GM12892 (cell line): ENCODE measurements at regions not wholly inside any gene's neighbourhood (a gene's known extent, or its start where the extent isn't known, plus 50 kb on each side); places are given as distances from the start of the nearest gene placed in this dataset.

ENCODE experiments used
- POLR2A ChIP-seq: IDR thresholded peaks from 2 replicates; pipeline ENCODE4 v1.6.1; 2011; ENCODE audit warnings: low read depth, low read length, control low read depth
- POLR2AphosphoS5 ChIP-seq: IDR thresholded peaks from 2 replicates; pipeline ENCODE4 v1.6.1; 2011; ENCODE audit warnings: low read depth, low read length, control low read depth
- TAF1 ChIP-seq: IDR thresholded peaks from 2 replicates; pipeline ENCODE4 v1.6.1; 2011; ENCODE audit warnings: low read depth, mild to moderate bottlenecking, control low read depth, low read length, borderline replicate concordance

DNA sequence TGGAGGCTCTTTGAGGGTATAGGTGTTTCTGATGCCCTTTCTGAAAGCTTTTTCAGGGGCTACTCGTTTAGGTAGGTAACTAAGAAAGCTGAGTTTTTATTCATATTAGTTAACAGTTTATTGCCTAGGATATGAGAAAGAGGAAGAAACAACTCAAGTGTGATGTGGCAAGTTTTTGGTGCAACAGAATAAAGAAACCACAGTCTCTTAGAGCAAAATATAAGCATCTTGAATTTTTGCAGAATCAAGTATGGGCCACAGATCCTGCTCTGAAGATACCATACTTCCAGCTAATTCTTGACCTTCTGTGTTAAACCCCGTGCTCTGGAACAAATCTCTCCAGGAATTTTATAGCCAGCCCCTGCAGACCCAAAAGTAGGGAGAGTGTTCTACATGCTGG lies 147.7 kb upstream of the SLC1A4 start:
- TF ChIP-seq POLR2AphosphoS5 (no peak), TAF1 (no peak), POLR2A (no peak)
